ENCODE measurements at regions not wholly inside any gene's neighbourhood (a gene's known extent, or its start where the extent isn't known, plus 50 kb on each side); places are given as distances from the start of the nearest gene placed in this dataset.
A peak's percentile ranks its signal among the peaks of the same experiment; 100 is the strongest.
"Not testable (repeated sequence)": the region's sequence is repeated elsewhere in the genome, so short reads cannot be mapped to it uniquely, and the experiment has no call there.

GRCh38 chr1:232352366-232352765, 277.6 kb downstream of the SIPA1L2 start:
- TF ChIP-seq CTCF (IDR thresholded peaks at IDR 0.05; ENCODE audit: low read depth, low read length) = no peak
- no peak for DNase-seq (ENCODE audit: low read depth in 2 of 2)

DNA sequence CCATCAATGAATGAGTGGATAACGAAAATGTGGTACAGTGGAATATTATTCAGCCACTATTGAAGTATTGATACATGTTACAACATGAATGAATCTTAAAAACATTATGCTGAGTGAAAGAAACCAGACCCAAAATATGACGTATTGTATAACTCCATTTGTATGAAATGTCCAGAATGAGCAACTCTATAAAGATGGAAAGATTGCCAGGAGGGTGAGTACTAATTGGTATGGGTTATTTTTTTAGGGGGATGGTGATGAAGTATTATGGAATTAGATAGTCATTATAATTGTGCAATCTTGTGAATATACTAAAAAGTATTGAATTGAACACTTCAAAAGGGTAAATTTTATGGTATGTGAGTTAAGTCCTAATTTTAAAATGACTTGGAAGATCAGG, 278.6 kb downstream of the SIPA1L2 start:
- no peak for DNase-seq (ENCODE audit: low read depth in 2 of 2)
- no peak overlapping the region for H3K4me3 ChIP-seq (replicated peaks in 1 of 2; ENCODE audit: low read depth in 2 of 2, low read length in 2 of 2)
- TF ChIP-seq CTCF (IDR thresholded peaks at IDR 0.05; ENCODE audit: low read depth, low read length) = no peak

More at GRCh38 chr1:232352366-232352765, 277.6 kb downstream of the SIPA1L2 start:
- no peak overlapping the region for H3K4me3 ChIP-seq (replicated peaks in 1 of 2; ENCODE audit: low read depth in 2 of 2, low read length in 2 of 2)

GRCh38 chr1:232346844-232347243, 283.1 kb downstream of the SIPA1L2 start:
- no peak overlapping the region for H3K4me3 ChIP-seq (replicated peaks in 1 of 2; ENCODE audit: low read depth in 2 of 2, low read length in 2 of 2)
- TF ChIP-seq CTCF (IDR thresholded peaks at IDR 0.05; ENCODE audit: low read depth, low read length) = no peak
- no peak for DNase-seq (ENCODE audit: low read depth in 2 of 2)

DNA sequence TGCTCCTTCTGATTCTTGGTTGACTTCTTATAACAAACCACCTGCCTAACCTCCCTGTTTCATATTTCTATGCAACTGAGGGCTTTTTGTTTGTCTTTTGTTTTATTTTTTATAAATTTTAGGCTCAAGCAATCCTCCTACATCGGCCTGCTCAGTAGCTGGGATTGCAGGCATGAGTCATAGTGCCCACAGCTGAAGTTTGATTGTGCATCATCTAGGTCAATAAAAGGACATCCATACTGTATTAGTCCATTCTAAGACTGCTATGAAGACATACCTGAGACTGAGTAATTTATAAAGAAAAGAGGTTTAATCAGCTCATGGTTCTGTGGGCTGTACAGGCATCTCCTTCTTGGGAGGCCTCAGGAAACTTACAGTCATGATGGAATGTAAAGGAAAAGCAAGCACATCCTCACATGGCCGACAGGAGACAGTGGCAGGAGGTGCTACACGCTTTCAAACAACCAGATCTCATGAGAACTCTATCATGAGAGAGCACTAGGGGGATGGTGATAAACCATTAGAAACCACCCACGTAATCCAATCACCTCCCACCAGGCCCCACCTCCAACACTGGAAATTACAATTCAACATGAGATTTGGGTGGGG, 285.0 kb downstream of the SIPA1L2 start:
- no peak for TF ChIP-seq CTCF (IDR thresholded peaks at IDR 0.05; ENCODE audit: low read depth, low read length)
- no peak overlapping the region for H3K4me3 ChIP-seq (replicated peaks in 1 of 2; ENCODE audit: low read depth in 2 of 2, low read length in 2 of 2)
- peak in 1 of 2 donors; percentile 22 for DNase-seq (ENCODE audit: low read depth in 2 of 2)

GRCh38 chr1:232344186-232344585, 285.7 kb downstream of the SIPA1L2 start:
- not testable (repeated sequence) for H3K4me3 ChIP-seq (replicated peaks in 1 of 2; ENCODE audit: low read depth in 2 of 2, low read length in 2 of 2); DNase-seq (ENCODE audit: low read depth in 2 of 2)

DNA sequence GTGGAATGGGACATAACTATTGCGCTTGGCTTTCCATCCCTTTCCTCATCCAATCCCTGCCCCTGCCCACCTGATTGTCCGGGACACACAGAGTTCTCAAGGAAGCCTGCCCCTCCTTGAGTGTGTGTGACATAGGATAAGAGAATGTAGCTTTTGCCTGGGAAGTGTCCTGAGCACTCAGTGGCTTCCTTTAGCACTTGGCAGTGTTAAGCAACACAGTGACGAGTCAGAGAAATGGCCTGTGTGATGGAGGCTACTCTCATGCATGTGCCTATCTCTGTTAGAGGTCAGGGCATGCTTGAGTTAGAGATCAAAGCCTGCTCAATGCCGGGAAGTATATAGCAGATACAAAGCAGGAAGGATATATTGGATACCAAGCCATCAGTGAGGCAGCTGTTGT, 289.5 kb downstream of the SIPA1L2 start:
- no peak for DNase-seq (ENCODE audit: low read depth in 2 of 2)
- H3K4me3 ChIP-seq (replicated peaks in 1 of 2; ENCODE audit: low read depth in 2 of 2, low read length in 2 of 2) = no peak overlapping the region
- no peak for TF ChIP-seq CTCF (IDR thresholded peaks at IDR 0.05; ENCODE audit: low read depth, low read length)

DNA sequence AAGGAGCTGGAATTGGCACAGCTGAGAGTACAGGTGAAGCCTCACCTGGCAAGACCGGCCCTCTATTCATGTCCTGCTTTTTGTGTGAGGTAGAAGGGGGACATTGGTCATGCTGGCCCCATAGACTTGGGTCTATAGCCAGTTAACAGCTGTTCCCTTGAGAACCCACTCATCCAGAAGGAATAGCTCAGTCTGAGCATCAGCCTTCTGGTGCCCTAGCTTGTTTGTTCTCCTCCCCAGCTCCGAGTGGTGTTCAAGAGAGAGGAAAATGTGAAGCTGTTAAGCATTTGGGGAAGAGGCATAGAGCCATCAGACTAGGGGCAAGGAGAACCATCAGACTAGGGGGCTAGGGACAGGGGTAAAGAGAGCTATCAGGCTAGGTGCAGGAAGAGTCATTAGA, 290.9 kb downstream of the SIPA1L2 start:
- no peak for DNase-seq (ENCODE audit: low read depth in 2 of 2)
- TF ChIP-seq CTCF (IDR thresholded peaks at IDR 0.05; ENCODE audit: low read depth, low read length) = no peak

More for the DNA sequence above, 290.9 kb downstream of the SIPA1L2 start:
- no peak overlapping the region for H3K4me3 ChIP-seq (replicated peaks in 1 of 2; ENCODE audit: low read depth in 2 of 2, low read length in 2 of 2)

Data from cardiac fibroblast (primary cell).